IMR-90 (cell line): ENCODE measurements at regions not wholly inside any gene's neighbourhood (a gene's known extent, or its start where the extent isn't known, plus 50 kb on each side); places are given as distances from the start of the nearest gene placed in this dataset.

Experiments
- ATAC-seq: fragments of 200-7000 bp; cut with Tn5 transposase; 2 replicates; pipeline ENCODE4 v1.9.1; 2020; ENCODE audit warnings: low read depth, mild to moderate bottlenecking, moderate library complexity
- BruUV-seq: library from RNA; stranded (reverse); fragments of 400-500 nt; replicated peaks from 2 replicates; lab custom pipeline; 2021; lab: Mats Ljungman, UMichigan
- CTCF ChIA-PET: fragments of 300-600 bp; formaldehyde crosslinking; extraction: SDS; loops from one replicate; lab custom pipeline; 2021; ENCODE audit warnings: antibody characterized with exemption; lab: Yijun Ruan, JAX
- POLR2A ChIA-PET: fragments of 300-600 bp; sonication (Branson Sonifier 250); formaldehyde crosslinking; loops from one replicate; lab custom pipeline; 2022; ENCODE audit warnings: antibody characterized with exemption; ENCODE audit not compliant: unreplicated experiment; lab: Charles Lee
- DNase-seq: peaks from one replicate; pipeline ENCODE4 v3.0.0; 2013
- H2AFZ ChIP-seq: replicated peaks from 2 replicates; pipeline ENCODE3; 2013; ENCODE audit warnings: low read length, mild to moderate bottlenecking; ENCODE audit not compliant: poor library complexity
- H2AK5ac ChIP-seq: 2 replicates; pipeline ENCODE4 v1.6.1; 2013; ENCODE audit warnings: low read depth, low read length, inconsistent platforms
- H2AK9ac ChIP-seq: replicated peaks from 2 replicates; pipeline ENCODE3; 2013; ENCODE audit warnings: mild to moderate bottlenecking, low read depth, low read length, moderate library complexity; ENCODE audit not compliant: poor library complexity
- H2BK120ac ChIP-seq: 2 replicates; pipeline ENCODE4 v1.6.1; 2013; ENCODE audit warnings: low read depth, low read length, inconsistent platforms
- H2BK15ac ChIP-seq: 3 replicates; pipeline ENCODE4 v1.6.1; 2013; ENCODE audit warnings: low read depth, low read length, inconsistent platforms
- H2BK20ac ChIP-seq: 2 replicates; pipeline ENCODE4 v1.6.1; 2013; ENCODE audit warnings: low read depth, mild to moderate bottlenecking, inconsistent platforms, low read length, moderate library complexity
- H2BK5ac ChIP-seq: 2 replicates; pipeline ENCODE4 v1.6.1; 2013; ENCODE audit warnings: mild to moderate bottlenecking, low read depth, low read length, inconsistent platforms; ENCODE audit not compliant: poor library complexity, severe bottlenecking
- H3K14ac ChIP-seq: replicated peaks from 2 replicates; pipeline ENCODE4 v1.6.1; 2013; ENCODE audit warnings: low read depth, low read length, inconsistent platforms
- H3K18ac ChIP-seq: 2 replicates; pipeline ENCODE4 v1.6.1; 2013; ENCODE audit warnings: low read depth, low read length, control low read depth
- H3K23ac ChIP-seq: 2 replicates; pipeline ENCODE4 v1.6.1; 2013; ENCODE audit warnings: low read depth, low read length, inconsistent platforms
- H3K27ac ChIP-seq: 2 replicates; pipeline ENCODE4 v1.5.1; 2013; ENCODE audit warnings: mild to moderate bottlenecking, control low read depth, low read length; ENCODE audit not compliant: insufficient read depth
- H3K27me3 ChIP-seq: 2 replicates; pipeline ENCODE4 v1.6.1; 2013; ENCODE audit warnings: low read length; ENCODE audit not compliant: control insufficient read depth, insufficient read depth
- H3K36me3 ChIP-seq: 2 replicates; pipeline ENCODE4 v1.6.1; 2013; ENCODE audit warnings: low read length, mixed read lengths; ENCODE audit not compliant: control insufficient read depth, insufficient read depth
- H3K4ac ChIP-seq: 2 replicates; pipeline ENCODE4 v1.6.1; 2013; ENCODE audit warnings: low read depth, low read length, inconsistent platforms
- H3K4me1 ChIP-seq: 2 replicates; pipeline ENCODE4 v1.6.1; 2013; ENCODE audit warnings: low read length, mixed read lengths; ENCODE audit not compliant: control insufficient read depth, insufficient read depth
- H3K4me2 ChIP-seq: 2 replicates; pipeline ENCODE4 v1.6.1; 2013; ENCODE audit warnings: low read depth, mild to moderate bottlenecking, control low read depth, low read length, moderate library complexity
- H3K4me3 ChIP-seq: 2 replicates; pipeline ENCODE4 v1.5.1; 2013; ENCODE audit warnings: low read depth, mild to moderate bottlenecking, control low read depth, low read length, moderate library complexity; ENCODE audit not compliant: insufficient read depth
- H3K56ac ChIP-seq: 2 replicates; pipeline ENCODE4 v1.6.1; 2013; ENCODE audit warnings: low read length, inconsistent platforms; ENCODE audit not compliant: insufficient read depth; ENCODE audit errors: extremely low read depth
- H3K79me1 ChIP-seq, 2 experiments: 2 replicates each; pipeline ENCODE4 v1.6.1; 2013; ENCODE audit warnings: low read length in 2 of 2, inconsistent platforms in 1 of 2, low read depth in 1 of 2
- H3K9ac ChIP-seq: 2 replicates; pipeline ENCODE4 v1.6.1; 2013; ENCODE audit warnings: low read depth, low read length, control low read depth
- H3K9me1 ChIP-seq: 2 replicates; pipeline ENCODE4 v1.6.1; 2013; ENCODE audit warnings: low read length, inconsistent platforms; ENCODE audit not compliant: insufficient read depth
- H3K9me3 ChIP-seq: 2 replicates; pipeline ENCODE4 v1.6.1; 2013; ENCODE audit warnings: low read length; ENCODE audit not compliant: control insufficient read depth, insufficient read depth
- H4K20me1 ChIP-seq: 2 replicates; pipeline ENCODE4 v1.6.1; 2013; ENCODE audit warnings: low read length, inconsistent platforms; ENCODE audit not compliant: insufficient read depth
- H4K5ac ChIP-seq: 2 replicates; pipeline ENCODE4 v1.6.1; 2013; ENCODE audit warnings: mild to moderate bottlenecking, low read depth, low read length, control low read depth
- H4K8ac ChIP-seq, 2 experiments: 2 replicates each; pipeline ENCODE4 v1.6.1; 2013; ENCODE audit warnings: low read depth in 2 of 2, low read length in 2 of 2, control low read depth in 1 of 2, inconsistent platforms in 1 of 2
- H4K91ac ChIP-seq: 2 replicates; pipeline ENCODE4 v1.6.1; 2013; ENCODE audit warnings: low read depth, low read length, inconsistent platforms; ENCODE audit not compliant: insufficient read depth
- BHLHE40 ChIP-seq: fragments of 150-350 bp; IDR thresholded peaks from 2 replicates; pipeline ENCODE4 v1.6.1; 2016; ENCODE audit warnings: mild to moderate bottlenecking, low read depth, low read length
- CEBPB ChIP-seq: IDR thresholded peaks from 2 replicates; pipeline ENCODE4 v1.6.1; 2012; ENCODE audit warnings: low read depth, low read length, improper control_type of control experiment
- CHD1 ChIP-seq: IDR thresholded peaks from 2 replicates; pipeline ENCODE4 v1.6.1; 2012; ENCODE audit warnings: low read depth, low read length, improper control_type of control experiment
- ELK1 ChIP-seq: fragments of 150-350 bp; IDR thresholded peaks from 2 replicates; pipeline ENCODE4 v1.6.1; 2016; ENCODE audit warnings: low read depth, mild to moderate bottlenecking, low read length, moderate library complexity, borderline replicate concordance
- FOS ChIP-seq: fragments of 150-350 bp; IDR thresholded peaks from 2 replicates; pipeline ENCODE4 v1.6.1; 2016; ENCODE audit warnings: low read depth, low read length
- MAFK ChIP-seq: IDR thresholded peaks from 2 replicates; pipeline ENCODE4 v1.6.1; 2012; ENCODE audit warnings: low read depth, low read length, improper control_type of control experiment
- MXI1 ChIP-seq: IDR thresholded peaks from 2 replicates; pipeline ENCODE4 v1.6.1; 2012; ENCODE audit warnings: low read depth, mild to moderate bottlenecking, low read length, moderate library complexity, borderline replicate concordance
- NFE2L2 ChIP-seq: fragments of 150-350 bp; IDR thresholded peaks from 2 replicates; pipeline ENCODE4 v1.6.1; 2016; ENCODE audit warnings: low read depth, mild to moderate bottlenecking, low read length
- POLR2A ChIP-seq: IDR thresholded peaks from 2 replicates; pipeline ENCODE4 v1.6.1; 2012; ENCODE audit warnings: mild to moderate bottlenecking, low read depth, low read length
- RAD21 ChIP-seq: IDR thresholded peaks from 2 replicates; pipeline ENCODE4 v1.6.1; 2012; ENCODE audit warnings: low read length, improper control_type of control experiment
- RFX5 ChIP-seq: IDR thresholded peaks from 2 replicates; pipeline ENCODE4 v1.8.0; 2012; ENCODE audit warnings: low read depth, mild to moderate bottlenecking, low read length, moderate library complexity
- SMC3 ChIP-seq: fragments of 150-350 bp; IDR thresholded peaks from 2 replicates; pipeline ENCODE4 v1.6.1; 2016; ENCODE audit warnings: low read depth, mild to moderate bottlenecking, antibody characterized with exemption, low read length, moderate library complexity
- WGBS, 2 experiments: methylation state at CpG; one replicate each; pipeline versions ENCODE4 v1.1.5 to v1.1.7; 2013; ENCODE audit warnings: missing lambda C conversion rate in 2 of 2; ENCODE audit not compliant: insufficient read length in 1 of 2; ENCODE audit errors: extremely low coverage in 2 of 2; 5-methylcytosine and 5-hydroxymethylcytosine counted together
- dilution Hi-C: fragments of 300-500 bp; cut with HindIII; formaldehyde crosslinking; loops from one replicate; pipeline ENCODE4 v1.14.3; 2018; ENCODE audit warnings: low sequenced_read_pairs; ENCODE audit not compliant: unreplicated experiment
- in situ Hi-C: fragments of 300-500 bp; cut with MboI; formaldehyde crosslinking; loops from 3 replicates; pipeline ENCODE4 v1.14.3; 2019; ENCODE audit warnings: low sequenced_read_pairs, inconsistent platforms, mixed read lengths
- intact Hi-C: fragments of 100-400 bp; cut with micrococcal nuclease; formaldehyde crosslinking; loops from 2 replicates; pipeline ENCODE4 v1.10.0; 2022
- TF ChIP-seq, protein P1 (sequence below): conservative IDR thresholded peaks from 2 replicates; pipeline ENCODE4 v1.5.1; 2012; ENCODE audit warnings: mild to moderate bottlenecking, low read depth, low read length, improper control_type of control experiment
- TF ChIP-seq, protein P2 (sequence below): fragments of 150-350 bp; IDR thresholded peaks from 2 replicates; pipeline ENCODE4 v1.6.1; 2017; ENCODE audit warnings: mild to moderate bottlenecking, antibody characterized with exemption, low read length, low read depth

DNA sequence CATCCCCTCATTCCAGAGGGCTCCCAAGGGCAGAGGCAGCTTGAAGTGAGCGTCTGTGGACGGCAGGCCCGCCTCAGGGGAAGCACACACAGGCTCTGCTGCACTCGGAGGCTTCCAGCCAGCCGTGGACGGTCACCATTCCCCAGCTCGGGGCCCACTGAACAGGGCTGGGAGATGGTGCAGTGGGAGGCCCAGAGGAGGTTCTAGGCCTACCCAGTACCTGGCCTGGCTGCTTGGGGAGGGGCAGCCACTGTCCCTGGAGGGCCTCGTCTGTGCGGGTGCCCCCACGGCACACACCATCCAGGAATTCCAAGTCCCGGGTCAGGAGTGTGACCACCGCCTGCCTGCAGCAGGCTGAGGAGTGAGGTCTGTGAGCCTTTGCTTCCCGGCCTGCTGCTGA lies 80.4 kb downstream of the SIK1 start:
- peak overlapping the region; percentile 89 for H2AFZ ChIP-seq
- peak overlapping the region; percentile 70 to 76 for H4K8ac ChIP-seq
- CTCF ChIA-PET: no interaction called here
- DNase-seq (no peak), ATAC-seq (no peak)
- no peak overlapping the region for H3K9ac ChIP-seq
- H3K18ac ChIP-seq: no peak overlapping the region
- H3K9me1 ChIP-seq: peaks cover 6% of the 10 kb centered on the region; the same call in 1 of the 2 replicates
- H3K4ac ChIP-seq: peak overlapping the region; percentile 68; the same call in 1 of the 2 replicates
- TF ChIP-seq FOS: no peak
- TF ChIP-seq, protein P1, sequence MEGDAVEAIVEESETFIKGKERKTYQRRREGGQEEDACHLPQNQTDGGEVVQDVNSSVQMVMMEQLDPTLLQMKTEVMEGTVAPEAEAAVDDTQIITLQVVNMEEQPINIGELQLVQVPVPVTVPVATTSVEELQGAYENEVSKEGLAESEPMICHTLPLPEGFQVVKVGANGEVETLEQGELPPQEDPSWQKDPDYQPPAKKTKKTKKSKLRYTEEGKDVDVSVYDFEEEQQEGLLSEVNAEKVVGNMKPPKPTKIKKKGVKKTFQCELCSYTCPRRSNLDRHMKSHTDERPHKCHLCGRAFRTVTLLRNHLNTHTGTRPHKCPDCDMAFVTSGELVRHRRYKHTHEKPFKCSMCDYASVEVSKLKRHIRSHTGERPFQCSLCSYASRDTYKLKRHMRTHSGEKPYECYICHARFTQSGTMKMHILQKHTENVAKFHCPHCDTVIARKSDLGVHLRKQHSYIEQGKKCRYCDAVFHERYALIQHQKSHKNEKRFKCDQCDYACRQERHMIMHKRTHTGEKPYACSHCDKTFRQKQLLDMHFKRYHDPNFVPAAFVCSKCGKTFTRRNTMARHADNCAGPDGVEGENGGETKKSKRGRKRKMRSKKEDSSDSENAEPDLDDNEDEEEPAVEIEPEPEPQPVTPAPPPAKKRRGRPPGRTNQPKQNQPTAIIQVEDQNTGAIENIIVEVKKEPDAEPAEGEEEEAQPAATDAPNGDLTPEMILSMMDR: no peak
- TF ChIP-seq, protein P2, sequence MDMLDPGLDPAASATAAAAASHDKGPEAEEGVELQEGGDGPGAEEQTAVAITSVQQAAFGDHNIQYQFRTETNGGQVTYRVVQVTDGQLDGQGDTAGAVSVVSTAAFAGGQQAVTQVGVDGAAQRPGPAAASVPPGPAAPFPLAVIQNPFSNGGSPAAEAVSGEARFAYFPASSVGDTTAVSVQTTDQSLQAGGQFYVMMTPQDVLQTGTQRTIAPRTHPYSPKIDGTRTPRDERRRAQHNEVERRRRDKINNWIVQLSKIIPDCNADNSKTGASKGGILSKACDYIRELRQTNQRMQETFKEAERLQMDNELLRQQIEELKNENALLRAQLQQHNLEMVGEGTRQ: no peak
- no peak for TF ChIP-seq BHLHE40
- TF ChIP-seq MXI1: no peak
- no peak for TF ChIP-seq RFX5
- TF ChIP-seq MAFK: no peak
- no peak for TF ChIP-seq SMC3
- TF ChIP-seq RAD21: no peak
- TF ChIP-seq CHD1: no peak
- TF ChIP-seq NFE2L2: no peak
- TF ChIP-seq POLR2A: no peak
- TF ChIP-seq CEBPB: no peak
- no peak for TF ChIP-seq ELK1
- no peak overlapping the region for H3K4me2 ChIP-seq
- peak overlapping the region; percentile 4; the same call in 1 of the 2 replicates for H4K5ac ChIP-seq
- peak overlapping the region; percentile 64; the same call in 1 of the 2 replicates for H2BK120ac ChIP-seq
- H3K56ac ChIP-seq: no peak overlapping the region
- peak overlapping the region; percentile 76 for H2AK5ac ChIP-seq
- in situ Hi-C loops (no loop called here), dilution Hi-C loops (no loop called here), intact Hi-C loops (no loop called here)
- H4K20me1 ChIP-seq: no peaks in the 10 kb centered on the region
- H2BK15ac ChIP-seq: no peak overlapping the region; the same call in 2 of the 3 replicates
- H3K27me3 ChIP-seq: no peaks in the 10 kb centered on the region; the same call in 1 of the 2 replicates
- no peaks in the 10 kb centered on the region for H3K36me3 ChIP-seq
- H3K79me1 ChIP-seq: no peaks in the 10 kb centered on the region
- H3K27ac ChIP-seq: peak overlapping the region; percentile 20; the same call in 1 of the 2 replicates
- peak overlapping the region; percentile 9; the same call in 1 of the 2 replicates for H3K23ac ChIP-seq
- 0 out of 2 replicates have a peak overlapping the region, but pooled peaks have one; percentile 3 for H2BK20ac ChIP-seq
- H3K14ac ChIP-seq: no peak overlapping the region
- peak overlapping the region; percentile 43 for H4K91ac ChIP-seq
- H2AK9ac ChIP-seq: peak overlapping the region; percentile 61
- BruUV-seq: no TSS peak
- POLR2A ChIA-PET: no interaction called here
- no peak overlapping the region for H3K4me3 ChIP-seq
- H3K9me3 ChIP-seq: no peaks in the 10 kb centered on the region
- peak overlapping the region; percentile 3 for H2BK5ac ChIP-seq
- H3K4me1 ChIP-seq: peaks cover 13% of the 10 kb centered on the region
- WGBS, 2 experiments: 100% methylated on average over 3 of the region's 13 CpGs; no CpG with 5 or more reads in 1 of the 2 experiments
